ENCODE measurements at regions not wholly inside any gene's neighbourhood (a gene's known extent, or its start where the extent isn't known, plus 50 kb on each side); places are given as distances from the start of the nearest gene placed in this dataset.
"Not testable (repeated sequence)": the region's sequence is repeated elsewhere in the genome, so short reads cannot be mapped to it uniquely, and the experiment has no call there.

GRCh38 chrX:74063426-74064155, 211.1 kb upstream of the XIST start:
- DNase-seq: no peak

GRCh38 chrX:74061879-74062278, 209.4 kb upstream of the XIST start:
- no peak for DNase-seq

- no peak for DNase-seq
These were observed 196.6 kb upstream of the XIST start for GRCh38 chrX:74049126-74049525.

GRCh38 chrX:74034066-74034465, 181.6 kb upstream of the XIST start:
- DNase-seq: not testable (repeated sequence)

- DNase-seq: not testable (repeated sequence)
These were observed 179.0 kb upstream of the XIST start for GRCh38 chrX:74031527-74031926.

GRCh38 chrX:74030766-74031165, 178.3 kb upstream of the XIST start:
- not testable (repeated sequence) for DNase-seq

- not testable (repeated sequence) for DNase-seq
These were observed 172.6 kb upstream of the XIST start for GRCh38 chrX:74025145-74025544.

GRCh38 chrX:74023203-74023602, 170.7 kb upstream of the XIST start:
- no peak for DNase-seq

- DNase-seq: no peak
These were observed 165.7 kb upstream of the XIST start for GRCh38 chrX:74018253-74018652.

GRCh38 chrX:74015379-74016019, 163.0 kb upstream of the XIST start:
- DNase-seq: peak; percentile 68 to 74 (median 71)

GRCh38 chrX:74009041-74009440, 156.5 kb upstream of the XIST start:
- no peak for DNase-seq

- no peak for DNase-seq
These were observed 139.5 kb upstream of the XIST start for GRCh38 chrX:73992019-73992418.

- DNase-seq: no peak
These were observed 134.7 kb upstream of the XIST start for GRCh38 chrX:73987166-73987565.

- no peak for DNase-seq
These were observed 127.1 kb upstream of the XIST start for GRCh38 chrX:73979551-73980131.

GRCh38 chrX:73977542-73978169, 125.1 kb upstream of the XIST start:
- DNase-seq: no peak

- DNase-seq: not testable (repeated sequence)
These were observed 114.9 kb upstream of the XIST start for GRCh38 chrX:73967461-73967860.

- no peak for DNase-seq
These were observed 113.3 kb upstream of the XIST start for GRCh38 chrX:73965833-73966232.

GRCh38 chrX:73964579-73964978, 112.1 kb upstream of the XIST start:
- DNase-seq: no peak

- no peak for DNase-seq
These were observed 111.2 kb upstream of the XIST start for GRCh38 chrX:73963682-73964081.

GRCh38 chrX:73962948-73963347, 110.4 kb upstream of the XIST start:
- DNase-seq: no peak

GRCh38 chrX:73961867-73962266, 109.4 kb upstream of the XIST start:
- DNase-seq: not testable (repeated sequence)

- DNase-seq: peak in 2 of 3 donors; percentile 2 to 8
These were observed 92.0 kb upstream of the XIST start for GRCh38 chrX:73944563-73944908.

GRCh38 chrX:73943693-73944562, 91.4 kb upstream of the XIST start:
- DNase-seq: peak; percentile 87 to 92 (median 88)

Measured in suppressor macrophage treated with lipopolysaccharide for 1 hour (primary cell).